Activated CD4-positive, alpha-beta T cell treated with anti-CD3 and anti-CD28 coated beads for 1 hour (primary cell): ENCODE measurements at regions not wholly inside any gene's neighbourhood (a gene's known extent, or its start where the extent isn't known, plus 50 kb on each side); places are given as distances from the start of the nearest gene placed in this dataset.
"Not testable (repeated sequence)": the region's sequence is repeated elsewhere in the genome, so short reads cannot be mapped to it uniquely, and the experiment has no call there.

Experiments
- DNase-seq: peaks from one replicate; pipeline ENCODE4 v3.0.0-alpha.2; 2020

- DNase-seq = no peak
Measured at GRCh38 chr7:45268013-45268412, 110.4 kb downstream of the RAMP3 start.

DNA sequence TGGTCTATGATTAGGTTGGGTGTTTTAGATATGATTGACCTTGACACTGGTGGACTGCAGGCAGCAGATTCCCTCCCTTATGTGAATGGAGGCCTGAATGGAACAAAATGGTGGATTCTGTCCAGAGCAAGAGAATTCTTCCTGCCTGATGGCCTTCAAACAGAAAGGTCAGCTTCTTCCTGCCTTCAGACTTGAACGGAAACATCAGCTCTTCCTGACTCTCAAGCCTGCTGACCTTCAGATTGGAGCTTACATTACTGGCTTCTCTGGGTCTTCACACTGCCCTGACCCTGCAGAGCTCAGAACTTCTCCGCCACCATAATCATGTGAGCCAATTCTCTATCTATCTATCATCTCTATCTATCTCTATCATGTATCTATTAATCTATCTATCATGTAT lies 111.6 kb downstream of the RAMP3 start:
- DNase-seq = no peak

- DNase-seq = no peak
Measured at GRCh38 chr7:45278763-45279398, 121.3 kb downstream of the RAMP3 start.

DNA sequence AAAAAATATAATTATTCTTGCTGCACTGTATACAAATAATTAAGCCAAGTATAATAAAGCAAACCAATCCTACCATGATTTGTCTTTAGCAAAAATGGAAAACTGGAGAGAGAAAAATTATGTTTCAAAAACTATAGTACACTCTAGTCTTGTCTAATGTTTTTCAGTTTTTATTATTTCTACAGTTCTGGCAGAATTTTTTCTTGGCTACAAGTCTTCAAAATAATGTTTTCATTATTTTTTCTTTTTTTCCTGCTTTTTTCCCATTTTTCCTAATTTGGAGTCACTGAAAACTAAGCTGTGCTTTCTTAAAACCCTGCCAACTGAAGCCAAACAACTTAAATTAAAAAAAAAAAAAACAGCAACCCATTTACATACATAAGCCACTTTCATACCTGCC lies 132.0 kb downstream of the RAMP3 start:
- DNase-seq = not testable (repeated sequence)

DNA sequence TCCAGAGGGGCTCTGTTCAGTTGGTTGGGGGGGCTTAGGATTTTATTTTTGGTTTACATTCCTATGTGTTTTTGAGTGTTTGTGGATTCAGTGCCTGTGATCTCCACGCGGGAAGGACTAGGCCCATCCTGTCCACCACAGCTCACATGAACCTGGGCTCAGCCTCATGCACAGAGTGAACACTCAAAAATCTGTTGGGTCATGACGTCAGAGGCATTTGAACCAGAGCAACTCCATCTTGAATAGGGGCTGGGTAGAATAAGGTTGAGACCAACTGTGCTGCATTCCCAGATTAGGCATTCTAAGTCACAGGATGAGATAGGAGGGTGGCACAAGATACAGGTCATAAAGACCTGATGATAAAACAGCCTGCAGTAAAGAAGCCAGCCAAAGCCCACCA lies 133.3 kb downstream of the RAMP3 start:
- DNase-seq = no peak

DNA sequence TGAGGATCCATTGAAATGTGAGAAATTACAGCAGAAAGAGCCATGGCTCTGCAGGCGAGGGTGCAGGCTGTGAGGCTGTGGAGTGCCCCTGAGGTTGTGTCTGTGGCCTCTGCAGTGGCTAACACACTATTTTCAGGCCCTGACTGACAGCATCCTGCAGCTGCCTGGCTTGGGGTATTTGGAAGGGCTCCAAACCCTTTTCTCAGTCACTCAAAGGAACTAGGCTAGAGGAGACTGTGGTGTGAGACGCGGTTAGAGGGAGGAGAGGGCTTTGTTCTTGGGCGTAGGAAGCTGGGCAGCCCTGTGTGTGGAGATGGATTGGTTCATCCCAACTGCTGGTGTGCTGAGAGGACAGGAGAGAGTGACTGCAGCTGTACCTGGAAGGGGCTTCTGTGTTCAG lies 134.9 kb downstream of the RAMP3 start:
- no peak for DNase-seq

DNA sequence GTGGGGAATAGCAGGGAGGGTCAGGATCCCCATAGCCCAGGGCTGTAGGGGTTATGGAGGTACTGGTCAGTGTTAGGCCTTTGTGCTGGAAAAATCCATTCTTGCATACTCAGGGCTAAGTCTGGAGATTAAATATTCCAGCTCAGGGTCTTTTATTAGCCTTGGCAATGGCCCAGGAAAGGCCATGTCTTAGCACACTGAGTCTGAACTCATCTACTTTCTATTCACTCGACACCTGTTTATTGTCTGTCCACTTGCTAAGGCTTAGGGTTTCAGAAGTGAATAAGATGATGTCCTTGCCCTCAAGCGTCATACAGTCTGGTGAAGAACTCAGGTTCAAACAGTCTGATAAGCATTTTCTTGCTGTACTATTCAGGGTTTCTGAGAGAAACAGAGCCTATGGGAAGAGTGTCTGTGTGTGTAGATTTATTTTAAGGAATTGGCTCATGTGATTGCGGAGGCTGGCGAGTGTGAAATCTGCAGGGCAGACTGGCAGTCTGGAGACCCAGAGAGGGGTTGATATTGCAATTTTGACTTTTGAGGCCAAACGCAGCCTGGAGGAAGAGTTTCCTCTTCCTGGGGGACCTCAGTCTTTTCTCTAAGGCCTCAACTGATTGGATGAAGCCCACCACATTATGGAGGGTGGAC lies 135.8 kb downstream of the RAMP3 start:
- DNase-seq = no peak

DNA sequence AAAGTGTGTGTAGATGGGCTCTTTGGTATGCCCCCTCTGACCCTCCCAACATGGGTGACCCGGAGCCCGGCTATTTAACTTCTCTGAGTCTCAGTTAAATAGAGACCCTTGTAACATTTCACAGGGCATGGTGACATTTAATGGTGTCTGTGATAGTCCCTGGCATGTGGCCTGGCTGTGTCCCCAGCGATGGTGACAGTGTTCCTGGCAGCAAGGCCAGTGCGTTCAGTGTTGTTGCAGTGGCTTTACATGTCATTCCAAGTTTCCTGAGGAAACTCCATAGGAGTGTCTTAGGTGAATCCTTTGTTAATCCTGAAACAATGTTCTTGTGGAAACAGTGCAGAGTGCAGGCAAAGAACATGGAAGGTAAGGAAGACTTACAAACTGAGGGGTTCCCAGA lies 137.0 kb downstream of the RAMP3 start:
- no peak for DNase-seq

- no peak for DNase-seq
Measured at GRCh38 chr7:45295222-45295621, 137.6 kb downstream of the RAMP3 start.

- DNase-seq = no peak
Measured at GRCh38 chr7:45296748-45297147, 139.2 kb downstream of the RAMP3 start.

DNA sequence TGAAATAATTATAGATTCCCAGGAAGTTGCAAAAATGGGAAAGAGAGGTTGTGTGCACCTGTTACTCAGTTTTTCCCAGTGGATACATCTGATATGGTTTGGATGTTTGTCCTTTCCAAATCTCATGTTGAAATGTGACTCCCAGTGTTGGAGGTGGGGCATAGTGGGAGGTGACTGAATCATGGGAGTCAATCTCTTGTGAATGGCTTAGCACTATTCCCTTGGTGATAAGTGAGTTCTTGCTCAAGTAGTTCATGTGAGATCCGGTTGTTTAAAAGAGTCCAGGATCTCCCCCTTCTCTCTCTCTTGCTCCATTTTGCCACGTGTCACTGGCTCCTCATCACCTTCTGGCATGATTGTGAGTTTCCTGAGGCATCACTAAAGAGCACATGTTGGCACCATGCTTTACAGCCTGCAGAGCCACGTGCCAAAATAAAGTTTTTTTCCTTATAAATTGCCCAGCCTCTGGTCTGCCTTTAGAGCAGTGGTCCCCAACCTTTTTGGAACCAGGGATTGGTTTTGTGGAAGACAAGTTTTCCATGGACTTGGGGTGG lies 149.2 kb downstream of the RAMP3 start:
- DNase-seq = no peak

- no peak for DNase-seq
Measured at GRCh38 chr7:45311597-45311996, 154.0 kb downstream of the RAMP3 start.

- DNase-seq = not testable (repeated sequence)
Measured at GRCh38 chr7:45315512-45315911, 157.9 kb downstream of the RAMP3 start.

DNA sequence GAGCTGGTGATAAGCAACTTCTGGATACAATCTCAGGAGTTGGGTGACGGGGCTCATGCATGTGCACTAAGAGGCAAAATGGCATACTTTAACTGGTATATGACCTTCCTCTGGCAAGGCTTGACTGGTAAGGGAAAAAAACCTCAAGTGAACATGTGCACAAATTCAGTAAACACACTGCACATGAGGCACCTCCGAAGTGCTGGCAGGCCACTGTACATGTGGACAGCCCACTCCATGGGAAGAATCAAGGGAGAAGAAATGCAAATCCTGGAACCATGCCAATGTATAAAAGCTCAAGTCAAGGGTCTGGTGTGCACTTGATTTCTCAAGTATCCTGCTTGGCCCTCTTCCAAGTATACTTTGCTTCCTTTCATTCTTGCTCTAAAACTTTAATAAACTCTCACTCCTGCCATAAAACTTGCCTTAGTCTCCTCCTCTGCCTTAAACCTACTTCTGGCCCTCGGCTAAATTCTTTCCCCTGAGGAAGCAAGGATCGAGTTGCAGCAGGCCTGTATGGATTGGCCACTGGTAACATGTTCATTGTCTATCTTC lies 167.2 kb downstream of the RAMP3 start:
- no peak for DNase-seq

DNA sequence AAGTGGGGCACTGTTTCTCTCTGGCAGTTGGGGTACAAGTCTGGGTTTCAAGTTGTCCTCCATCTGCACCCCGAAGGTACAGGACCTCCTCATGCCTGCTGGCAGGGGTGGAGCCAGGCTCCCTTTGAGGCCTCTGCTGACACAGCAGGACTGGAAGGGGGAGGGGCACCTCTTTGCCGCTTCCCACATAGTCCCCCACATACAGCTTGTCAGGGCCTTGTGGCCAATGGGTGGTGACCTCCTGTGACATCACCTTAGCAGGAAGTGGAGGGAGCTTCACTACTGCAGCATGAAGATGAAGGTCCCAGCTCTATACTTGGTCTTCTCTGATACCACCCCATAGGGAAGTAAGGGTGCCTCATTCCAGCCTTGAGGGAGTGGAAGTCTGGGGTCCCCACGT lies 167.8 kb downstream of the RAMP3 start:
- DNase-seq = no peak

DNA sequence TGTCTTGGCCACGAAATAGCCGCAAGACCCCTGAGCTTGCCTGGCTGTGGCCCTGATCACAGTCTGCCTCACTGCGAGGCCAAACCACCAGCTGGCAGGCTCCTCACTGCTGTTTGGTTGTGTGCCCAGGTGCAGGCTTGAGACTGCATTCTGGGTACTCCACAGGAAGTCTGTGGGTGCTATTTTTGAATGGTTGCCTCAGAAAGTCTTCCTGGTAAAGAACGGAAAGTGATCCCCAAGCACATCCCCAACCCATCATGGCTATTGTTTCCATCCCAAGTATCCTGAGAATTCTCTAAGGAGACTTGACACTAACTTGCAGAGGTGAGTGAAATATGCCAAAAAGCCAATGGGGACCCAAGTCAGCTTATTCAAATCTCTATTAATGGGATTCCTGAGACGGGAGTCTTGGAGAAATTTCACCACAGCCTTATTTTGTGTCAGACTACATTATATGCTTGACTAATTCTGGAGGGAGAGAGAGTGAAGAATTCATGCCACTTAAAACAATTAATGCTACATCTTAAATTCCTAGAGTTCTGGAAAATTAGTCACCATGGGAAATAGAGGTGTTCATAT lies 170.9 kb downstream of the RAMP3 start:
- DNase-seq = no peak

GRCh38 chr7:45331563-45331962 lies 174.0 kb downstream of the RAMP3 start:
- no peak for DNase-seq

- DNase-seq = not testable (repeated sequence)
Measured at GRCh38 chr7:45335024-45335423, 177.4 kb downstream of the RAMP3 start.

GRCh38 chr7:45342236-45342635 lies 184.6 kb downstream of the RAMP3 start:
- no peak for DNase-seq

DNA sequence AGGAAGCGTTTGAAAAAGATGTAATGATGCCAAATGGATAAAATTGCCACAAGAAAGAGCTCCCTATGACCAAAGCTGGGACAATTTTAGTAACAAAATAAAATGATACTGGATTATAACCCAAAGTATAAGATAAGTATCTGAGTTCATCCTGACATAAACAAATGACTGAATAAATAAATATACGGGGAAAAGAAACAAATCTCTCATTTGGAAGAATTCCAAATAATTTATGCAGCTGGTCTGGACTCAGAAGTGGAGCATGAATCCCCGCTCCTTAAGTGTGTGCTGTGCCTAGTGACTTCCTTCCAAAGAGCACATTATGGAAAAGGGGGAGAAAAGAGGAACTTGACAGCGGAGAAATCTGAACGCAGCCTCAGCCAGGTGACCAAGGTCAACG lies 186.2 kb downstream of the RAMP3 start:
- no peak for DNase-seq

DNA sequence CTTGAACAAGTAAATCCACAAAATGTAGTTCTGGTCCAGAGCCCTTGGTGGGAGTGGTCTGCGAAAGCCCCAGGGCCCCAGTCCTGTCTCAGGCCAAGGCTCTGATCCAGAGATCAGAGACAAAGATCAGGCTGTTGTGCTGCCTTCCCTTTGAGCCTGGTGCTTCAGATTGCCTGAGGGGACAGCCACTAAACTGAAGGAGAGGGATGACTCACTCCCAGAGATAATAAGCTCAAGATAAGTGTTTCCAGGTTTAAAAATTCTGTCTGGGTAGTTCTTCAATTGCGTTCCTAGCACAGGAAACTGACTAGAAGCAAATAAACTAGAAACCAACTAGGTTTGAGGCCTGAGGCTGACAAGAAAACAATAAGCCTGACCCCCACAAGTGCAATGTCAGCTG lies 190.2 kb downstream of the RAMP3 start:
- no peak for DNase-seq

DNA sequence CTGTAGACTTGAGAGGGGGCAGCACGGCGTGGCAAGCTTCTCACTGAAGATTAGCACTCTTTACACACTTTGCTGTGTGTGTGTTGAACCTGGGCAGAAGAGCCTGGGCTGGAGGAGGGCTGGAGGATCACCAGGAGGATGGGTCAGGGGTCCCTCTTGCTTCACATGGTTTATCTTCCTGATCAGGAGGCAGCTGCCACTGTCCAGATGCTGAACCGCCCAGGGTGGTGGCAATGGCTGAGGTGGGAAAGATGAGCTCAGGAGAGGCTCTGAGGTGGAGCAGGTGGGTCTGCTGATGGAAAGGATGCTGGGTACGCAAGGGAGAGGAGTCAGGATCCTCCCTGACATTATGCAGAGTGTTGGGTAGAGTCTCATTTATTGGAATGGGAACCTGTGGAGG lies 191.5 kb downstream of the RAMP3 start:
- DNase-seq = no peak

DNA sequence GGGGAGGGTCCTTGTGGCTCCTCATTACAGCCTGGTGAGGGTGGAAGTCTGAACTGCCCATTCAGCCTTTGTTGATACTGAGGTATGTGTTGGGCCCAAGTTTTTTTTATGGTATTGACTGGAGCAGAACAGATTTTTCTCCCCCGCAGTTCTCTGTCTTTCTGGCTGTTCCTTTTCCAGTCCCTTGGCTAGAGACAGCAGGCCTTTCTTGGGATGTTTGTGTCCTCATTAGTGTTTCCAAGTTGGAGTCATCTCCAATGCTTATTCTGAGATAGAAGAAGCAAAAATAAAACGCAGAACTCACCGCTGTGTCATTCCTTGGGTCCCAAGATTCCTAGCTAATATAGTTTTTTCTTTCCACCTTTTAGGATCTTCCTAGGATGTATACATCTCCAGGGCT lies 193.3 kb downstream of the RAMP3 start:
- DNase-seq = no peak

- no peak for DNase-seq
Measured at GRCh38 chr7:45358287-45358686, 200.7 kb downstream of the RAMP3 start.
